ENCODE measurements at regions not wholly inside any gene's neighbourhood (a gene's known extent, or its start where the extent isn't known, plus 50 kb on each side); places are given as distances from the start of the nearest gene placed in this dataset.

DNA sequence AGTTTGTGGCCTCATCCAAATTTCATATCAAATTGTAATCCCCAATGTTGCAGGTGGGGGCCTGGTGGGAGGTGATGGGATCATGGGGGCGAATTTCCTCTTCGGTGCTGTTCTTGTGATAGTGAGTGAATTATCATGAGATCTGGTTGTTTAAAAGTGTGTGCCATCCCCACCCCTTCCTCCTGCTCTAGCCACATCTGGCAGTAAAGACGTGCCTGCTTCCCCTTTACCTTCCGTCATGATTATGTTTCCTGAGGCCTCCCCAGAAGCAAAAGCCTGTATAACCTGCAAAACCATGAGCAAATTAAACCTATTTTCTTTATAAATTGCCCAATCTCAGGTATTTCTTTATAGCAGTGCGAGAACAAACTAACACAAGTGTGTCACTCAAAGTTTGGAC, 71.0 kb upstream of the MOCS2 start:
- no peak for TF ChIP-seq POLR2A (IDR thresholded peaks at IDR 0.05)
- TF ChIP-seq, protein P1, sequence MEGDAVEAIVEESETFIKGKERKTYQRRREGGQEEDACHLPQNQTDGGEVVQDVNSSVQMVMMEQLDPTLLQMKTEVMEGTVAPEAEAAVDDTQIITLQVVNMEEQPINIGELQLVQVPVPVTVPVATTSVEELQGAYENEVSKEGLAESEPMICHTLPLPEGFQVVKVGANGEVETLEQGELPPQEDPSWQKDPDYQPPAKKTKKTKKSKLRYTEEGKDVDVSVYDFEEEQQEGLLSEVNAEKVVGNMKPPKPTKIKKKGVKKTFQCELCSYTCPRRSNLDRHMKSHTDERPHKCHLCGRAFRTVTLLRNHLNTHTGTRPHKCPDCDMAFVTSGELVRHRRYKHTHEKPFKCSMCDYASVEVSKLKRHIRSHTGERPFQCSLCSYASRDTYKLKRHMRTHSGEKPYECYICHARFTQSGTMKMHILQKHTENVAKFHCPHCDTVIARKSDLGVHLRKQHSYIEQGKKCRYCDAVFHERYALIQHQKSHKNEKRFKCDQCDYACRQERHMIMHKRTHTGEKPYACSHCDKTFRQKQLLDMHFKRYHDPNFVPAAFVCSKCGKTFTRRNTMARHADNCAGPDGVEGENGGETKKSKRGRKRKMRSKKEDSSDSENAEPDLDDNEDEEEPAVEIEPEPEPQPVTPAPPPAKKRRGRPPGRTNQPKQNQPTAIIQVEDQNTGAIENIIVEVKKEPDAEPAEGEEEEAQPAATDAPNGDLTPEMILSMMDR (IDR thresholded peaks at IDR 0.05 in 4 of 5, conservative IDR thresholded peaks at IDR 0.05 in 1 of 5), result no peak
- ATAC-seq (no peak), DNase-seq (no peak)
- no peak overlapping the region for H3K27ac ChIP-seq
- intact Hi-C loops (cut with DNase I; ENCODE audit: low total_unique reads), result no loop called here
- no peaks in the 10 kb centered on the region for H3K36me3 ChIP-seq
- no peaks in the 10 kb centered on the region for H3K4me1 ChIP-seq
- in situ Hi-C loops (cut with MboI; ENCODE audit: low sequenced_read_pairs in 4 of 4), result no loop called here
- H3K4me3 ChIP-seq, result no peak overlapping the region
- no peaks in the 10 kb centered on the region for H3K9me3 ChIP-seq
- H3K27me3 ChIP-seq, result no peaks in the 10 kb centered on the region

DNA sequence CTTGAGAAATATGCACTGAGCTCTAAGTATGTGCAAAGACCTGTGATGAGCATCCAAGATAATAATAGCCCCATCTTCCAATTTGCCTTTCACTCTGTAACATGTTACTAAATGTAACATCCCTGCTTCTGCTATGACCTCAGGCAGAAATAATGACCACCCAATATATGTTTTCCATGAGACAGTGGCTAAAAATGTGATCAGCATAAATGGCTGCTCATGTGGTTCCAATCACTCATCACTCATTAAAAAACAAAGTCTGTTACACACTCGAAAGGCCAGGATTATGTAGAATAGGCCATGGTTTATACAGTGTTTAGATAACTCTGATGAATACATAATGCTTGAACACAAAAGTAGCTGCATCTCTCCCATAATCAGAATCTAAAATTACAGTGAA, 71.4 kb upstream of the MOCS2 start:
- no peaks in the 10 kb centered on the region for H3K36me3 ChIP-seq
- H3K4me3 ChIP-seq, result no peak overlapping the region
- ATAC-seq, result no peak
- intact Hi-C loops (cut with DNase I; ENCODE audit: low total_unique reads), result no loop called here
- in situ Hi-C loops (cut with MboI; ENCODE audit: low sequenced_read_pairs in 4 of 4), result no loop called here
- H3K27me3 ChIP-seq, result no peaks in the 10 kb centered on the region
- DNase-seq, result no peak
- no peaks in the 10 kb centered on the region for H3K9me3 ChIP-seq
- no peak overlapping the region for H3K27ac ChIP-seq
- no peak for TF ChIP-seq POLR2A (IDR thresholded peaks at IDR 0.05)
- TF ChIP-seq, protein P1 (IDR thresholded peaks at IDR 0.05 in 4 of 5, conservative IDR thresholded peaks at IDR 0.05 in 1 of 5), result no peak
- no peaks in the 10 kb centered on the region for H3K4me1 ChIP-seq

DNA sequence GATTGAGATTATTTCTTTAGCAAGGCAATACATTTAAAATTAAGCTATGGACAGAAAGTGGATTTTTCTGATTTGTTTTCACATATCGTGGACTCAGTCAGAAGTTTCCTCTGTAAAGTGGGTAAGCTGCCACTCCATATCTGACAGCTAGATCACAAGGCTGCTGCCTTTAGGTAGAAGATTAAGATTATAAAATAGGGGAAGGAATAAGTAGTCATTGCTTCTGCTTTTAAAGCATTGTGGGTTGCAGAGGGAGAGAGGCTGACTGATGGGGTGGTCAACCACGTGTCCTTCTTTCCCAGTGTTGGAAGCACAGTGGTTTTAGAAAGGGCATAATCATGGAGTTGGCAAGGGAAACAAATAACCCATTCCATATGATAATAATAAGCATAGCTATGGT, 74.3 kb upstream of the MOCS2 start:
- Histone ChIP-seq H3K4me3 (no peak overlapping the region), H3K36me3 (no peaks in the 10 kb centered on the region), H3K9me3 (no peaks in the 10 kb centered on the region), H3K4me1 (no peaks in the 10 kb centered on the region), H3K27me3 (no peaks in the 10 kb centered on the region), H3K27ac (no peak overlapping the region)
- TF ChIP-seq, protein P1 (IDR thresholded peaks at IDR 0.05 in 4 of 5, conservative IDR thresholded peaks at IDR 0.05 in 1 of 5), result no peak
- no peak for TF ChIP-seq POLR2A (IDR thresholded peaks at IDR 0.05)
- no peak for DNase-seq
- no peak for ATAC-seq
- intact Hi-C loops (cut with DNase I; ENCODE audit: low total_unique reads) (no loop called here), in situ Hi-C loops (cut with MboI; ENCODE audit: low sequenced_read_pairs in 4 of 4) (no loop called here)

DNA sequence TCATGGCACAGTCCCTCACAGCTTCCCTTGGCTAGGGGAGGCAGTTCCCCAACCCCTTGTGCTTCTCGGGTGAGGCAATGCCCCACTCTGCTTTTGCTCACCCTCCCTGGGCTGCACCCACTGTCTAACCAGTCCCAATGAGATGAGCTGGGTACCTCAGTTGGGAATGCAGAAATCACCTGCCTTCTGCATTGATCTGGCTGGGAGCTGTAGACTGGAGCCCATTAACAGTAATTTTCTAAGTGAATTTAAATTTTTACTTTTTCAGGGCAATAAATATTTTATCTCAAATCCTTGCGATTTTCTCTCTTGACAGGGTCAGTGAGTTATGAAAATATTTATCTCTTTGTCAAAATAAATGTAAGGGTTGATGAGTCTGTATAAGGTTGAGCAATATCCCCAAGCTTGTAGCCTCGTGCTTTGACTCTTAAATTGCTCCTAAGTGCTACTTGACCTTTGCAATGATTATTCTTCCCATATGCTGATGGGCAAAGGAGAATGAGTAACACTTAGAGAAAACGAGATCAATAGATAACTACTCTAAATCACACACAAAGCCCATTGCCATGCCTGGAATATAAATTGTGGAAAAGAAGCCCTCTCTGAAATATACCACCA, 82.1 kb upstream of the MOCS2 start:
- DNase-seq (no peak), ATAC-seq (no peak)
- no peak overlapping the region for H3K4me3 ChIP-seq
- in situ Hi-C loops (cut with MboI; ENCODE audit: low sequenced_read_pairs in 4 of 4), result no loop called here
- H3K36me3 ChIP-seq, result no peaks in the 10 kb centered on the region
- intact Hi-C loops (cut with DNase I; ENCODE audit: low total_unique reads), result no loop called here
- no peaks in the 10 kb centered on the region for H3K4me1 ChIP-seq
- H3K9me3 ChIP-seq, result no peaks in the 10 kb centered on the region
- TF ChIP-seq POLR2A (IDR thresholded peaks at IDR 0.05), result no peak
- TF ChIP-seq, protein P1 (IDR thresholded peaks at IDR 0.05 in 4 of 5, conservative IDR thresholded peaks at IDR 0.05 in 1 of 5), result no peak
- no peak overlapping the region for H3K27ac ChIP-seq
- no peaks in the 10 kb centered on the region for H3K27me3 ChIP-seq

DNA sequence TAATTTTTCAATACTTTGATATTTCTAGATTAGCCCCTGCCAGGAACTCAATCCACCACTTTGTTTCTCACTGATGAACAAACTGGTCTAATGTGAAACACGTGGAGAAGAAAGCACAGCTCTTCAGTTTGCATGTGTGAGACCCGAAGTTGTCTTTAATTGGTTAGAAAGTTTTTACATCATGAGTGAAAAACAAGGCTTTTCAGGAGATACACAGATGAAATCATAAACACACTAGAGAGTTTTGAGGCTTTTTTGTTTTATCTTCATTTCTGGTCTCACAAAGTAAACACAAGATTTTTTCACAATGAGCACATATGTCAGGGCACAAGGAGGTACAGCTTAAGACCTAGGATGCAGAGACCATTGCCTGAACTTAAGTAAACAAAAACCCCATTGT, 84.5 kb upstream of the MOCS2 start:
- ATAC-seq, result no peak
- H3K27ac ChIP-seq, result no peak overlapping the region
- H3K27me3 ChIP-seq, result no peaks in the 10 kb centered on the region
- H3K36me3 ChIP-seq, result no peaks in the 10 kb centered on the region
- intact Hi-C loops (cut with DNase I; ENCODE audit: low total_unique reads), result no loop called here
- H3K4me1 ChIP-seq, result no peaks in the 10 kb centered on the region
- TF ChIP-seq, protein P1 (IDR thresholded peaks at IDR 0.05 in 4 of 5, conservative IDR thresholded peaks at IDR 0.05 in 1 of 5), result no peak
- TF ChIP-seq POLR2A (IDR thresholded peaks at IDR 0.05), result no peak
- no peak overlapping the region for H3K4me3 ChIP-seq
- no peak for DNase-seq
- no peaks in the 10 kb centered on the region for H3K9me3 ChIP-seq
- in situ Hi-C loops (cut with MboI; ENCODE audit: low sequenced_read_pairs in 4 of 4), result no loop called here

Data from gastrocnemius medialis (tissue), 4 donors.